HG03175 (cell line): ENCODE measurements at regions not wholly inside any gene's neighbourhood (a gene's known extent, or its start where the extent isn't known, plus 50 kb on each side); places are given as distances from the start of the nearest gene placed in this dataset.
"Not testable (repeated sequence)": the region's sequence is repeated elsewhere in the genome, so short reads cannot be mapped to it uniquely, and the experiment has no call there.

Experiments
- ATAC-seq: cut with Tn5 transposase; IDR thresholded peaks from one replicate; pipeline ENCODE4 v1.9.1; 2021; ENCODE audit warnings: mild to moderate bottlenecking, moderate library complexity; ENCODE audit not compliant: unreplicated experiment

- ATAC-seq = no peak
These were observed 449.8 kb downstream of the SIPA1L2 start for GRCh38 chr1:232179896-232180778.

- no peak for ATAC-seq
These were observed 451.7 kb downstream of the SIPA1L2 start for GRCh38 chr1:232178191-232178590.

- ATAC-seq = no peak
These were observed 452.5 kb downstream of the SIPA1L2 start for GRCh38 chr1:232177438-232177837.

DNA sequence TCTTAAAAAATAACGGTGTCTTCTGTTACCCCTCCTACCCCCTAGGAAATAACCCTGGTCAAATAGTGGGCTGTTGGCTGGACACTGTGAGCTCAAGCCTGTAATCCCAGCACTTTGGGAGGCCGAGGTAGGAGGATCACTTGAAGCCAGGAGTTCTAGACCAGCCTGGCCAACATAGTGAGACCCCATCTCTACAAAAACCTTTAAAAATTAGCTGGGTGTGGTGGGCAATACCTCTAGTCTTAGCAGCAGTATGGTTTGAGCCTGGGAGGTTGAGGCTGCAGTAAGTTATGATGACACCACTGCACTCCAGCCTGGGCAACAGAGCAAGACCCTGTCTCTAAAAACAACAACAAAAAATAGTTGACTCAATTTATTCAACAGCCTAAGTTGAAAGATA is 453.7 kb downstream of the SIPA1L2 start:
- ATAC-seq = no peak

DNA sequence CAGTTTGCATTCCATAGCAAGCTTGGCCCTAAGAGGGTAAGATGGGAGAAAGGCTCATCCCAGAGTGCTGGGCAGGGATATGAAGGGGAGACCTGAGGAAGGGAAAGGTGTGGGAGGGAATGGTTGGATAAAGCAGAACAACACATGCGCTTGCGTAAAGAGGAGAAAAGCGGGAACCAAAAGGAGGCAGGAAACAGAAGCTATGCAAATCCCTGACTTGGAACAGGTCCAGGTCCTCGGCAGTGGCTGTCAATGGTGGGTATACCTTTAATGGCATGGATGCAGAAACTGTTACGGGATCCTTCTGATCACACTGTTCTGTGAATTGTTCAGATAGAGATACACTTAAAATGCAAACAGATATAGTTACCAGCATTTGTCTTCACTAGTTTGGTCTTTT is 455.6 kb downstream of the SIPA1L2 start:
- ATAC-seq = no peak

- ATAC-seq = no peak
These were observed 457.4 kb downstream of the SIPA1L2 start for GRCh38 chr1:232172563-232172962.

DNA sequence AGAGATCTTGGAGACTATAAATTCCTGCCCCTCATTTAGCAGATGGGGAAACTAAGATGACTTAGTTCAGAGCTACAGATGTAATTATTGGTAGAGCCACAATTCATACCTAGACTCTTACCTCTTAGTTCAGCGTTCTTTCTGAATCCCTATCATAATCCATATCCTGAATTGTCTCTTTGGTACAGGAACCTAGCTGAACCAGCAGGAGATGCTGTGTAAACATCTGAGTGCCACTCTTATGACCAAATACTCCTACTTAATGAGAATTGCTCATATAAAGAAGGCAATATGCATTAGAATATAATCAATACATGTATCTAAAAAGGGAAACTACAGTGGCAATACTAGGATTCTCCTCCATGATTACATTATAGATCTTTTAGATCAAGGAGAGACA is 459.0 kb downstream of the SIPA1L2 start:
- ATAC-seq = no peak

GRCh38 chr1:232169436-232169835 is 460.5 kb downstream of the SIPA1L2 start:
- no peak for ATAC-seq

GRCh38 chr1:232168508-232168907 is 461.4 kb downstream of the SIPA1L2 start:
- no peak for ATAC-seq

GRCh38 chr1:232166942-232167341 is 463.0 kb downstream of the SIPA1L2 start:
- ATAC-seq = no peak

- ATAC-seq = no peak
These were observed 465.6 kb downstream of the SIPA1L2 start for GRCh38 chr1:232164078-232164963.

- no peak for ATAC-seq
These were observed 466.4 kb downstream of the SIPA1L2 start for GRCh38 chr1:232163533-232163932.

DNA sequence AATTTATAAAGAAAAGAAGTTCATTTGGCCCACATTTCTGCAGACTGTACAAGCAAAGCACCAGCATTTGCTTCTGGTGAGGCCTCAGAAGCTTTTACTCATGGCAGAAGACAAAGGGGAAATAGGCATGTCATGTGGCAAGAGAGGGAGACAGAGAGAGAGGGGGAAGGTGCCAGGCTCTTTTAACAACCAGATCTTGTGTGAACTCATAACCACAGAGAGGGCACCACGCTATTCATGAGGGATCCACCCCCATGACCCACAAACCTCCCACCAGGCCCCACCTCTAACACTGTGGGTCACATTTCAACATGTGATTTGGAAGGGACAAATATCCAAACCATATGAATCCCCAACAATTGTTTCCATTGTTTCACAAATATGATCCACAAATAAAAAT is 467.9 kb downstream of the SIPA1L2 start:
- no peak for ATAC-seq

DNA sequence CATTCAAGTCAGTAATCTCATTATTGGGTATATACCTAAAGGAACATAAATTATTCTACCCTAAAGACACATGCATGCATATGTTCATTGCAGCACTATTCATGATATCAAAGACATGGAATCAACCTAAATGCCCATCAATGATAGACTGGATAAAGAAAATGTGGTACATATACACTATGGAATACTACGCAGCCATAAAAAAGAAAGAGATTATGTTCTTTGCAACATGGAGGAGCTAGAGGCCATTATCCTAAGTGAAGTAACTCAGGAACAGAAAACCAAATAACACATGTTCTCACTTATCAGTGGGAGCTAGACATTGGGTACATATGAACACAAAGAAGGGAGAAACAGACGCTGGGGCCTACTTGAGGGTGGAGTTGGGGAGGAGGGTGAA is 471.4 kb downstream of the SIPA1L2 start:
- ATAC-seq = not testable (repeated sequence)

DNA sequence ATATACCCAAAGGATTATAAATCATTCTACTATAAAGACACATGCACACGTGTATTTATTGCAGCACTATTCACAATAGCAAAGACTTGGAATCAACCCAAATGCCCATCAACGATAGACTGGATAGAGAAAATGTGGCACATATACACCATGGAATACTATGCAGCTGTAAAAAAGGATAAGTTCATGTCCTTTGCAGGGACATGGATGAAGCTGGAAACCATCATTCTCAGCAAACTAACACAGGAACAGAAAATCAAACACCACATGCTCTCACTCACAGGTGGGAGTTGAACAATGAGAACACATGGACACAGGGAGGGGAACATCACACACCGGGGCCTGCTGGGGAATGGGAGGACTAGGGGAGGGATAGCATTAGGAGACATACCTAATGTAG is 473.9 kb downstream of the SIPA1L2 start:
- ATAC-seq = not testable (repeated sequence)

- ATAC-seq = no peak
These were observed 476.3 kb downstream of the SIPA1L2 start for GRCh38 chr1:232153652-232154051.

GRCh38 chr1:232150770-232151548 is 479.0 kb downstream of the SIPA1L2 start:
- no peak for ATAC-seq

DNA sequence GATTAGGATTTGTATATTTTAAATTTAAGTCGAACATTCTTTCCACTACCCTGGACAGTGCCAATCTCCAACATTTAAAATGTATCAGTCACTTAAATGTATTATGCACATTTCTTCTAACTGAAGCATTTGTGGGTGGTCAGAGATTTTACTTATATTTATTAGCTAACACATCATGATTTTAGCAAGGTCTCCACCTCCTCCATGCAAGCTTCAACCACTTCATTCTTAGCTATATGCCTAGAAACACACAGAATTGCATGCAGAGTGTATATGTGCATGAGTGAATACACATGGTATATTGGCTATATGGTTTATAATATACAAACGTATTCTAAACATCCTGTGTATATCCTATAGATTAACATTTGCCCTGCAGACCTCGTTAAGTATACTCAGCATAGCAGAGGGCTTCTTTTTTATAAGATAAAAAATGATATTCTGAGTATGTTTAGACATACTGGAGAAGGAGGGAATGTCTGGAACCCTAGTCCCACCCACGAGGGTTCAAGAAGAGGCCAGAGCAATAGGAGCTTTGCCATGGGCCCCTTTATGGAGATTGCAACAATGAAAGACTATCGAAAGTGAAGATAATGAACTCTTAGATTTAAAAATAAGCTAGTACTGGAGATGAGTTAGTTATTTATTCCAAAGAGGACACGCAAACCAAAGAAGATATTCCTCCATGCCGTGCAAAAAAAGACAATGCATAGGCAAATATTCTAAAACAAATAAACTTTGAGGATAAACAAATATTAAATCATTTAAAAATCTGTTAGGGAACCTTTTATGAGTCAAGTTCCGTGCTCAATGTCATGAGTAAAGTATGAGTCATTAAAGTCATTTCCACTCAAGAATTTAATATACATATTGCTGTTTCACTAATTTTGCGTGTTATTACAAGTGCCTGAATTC is 480.4 kb downstream of the SIPA1L2 start:
- no peak for ATAC-seq

- no peak for ATAC-seq
These were observed 482.7 kb downstream of the SIPA1L2 start for GRCh38 chr1:232147215-232147614.

GRCh38 chr1:232146514-232146913 is 483.4 kb downstream of the SIPA1L2 start:
- no peak for ATAC-seq
